ENCODE measurements at regions not wholly inside any gene's neighbourhood (a gene's known extent, or its start where the extent isn't known, plus 50 kb on each side); places are given as distances from the start of the nearest gene placed in this dataset.

GRCh38 chr13:111568290-111568689 lies 247.8 kb downstream of the TEX29 start:
- CTCF ChIA-PET (ENCODE audit: partially characterized antibody) = no interaction called here
- Mint-ChIP-seq H3K9me3 (peaks cover 0 to 6% (median 1%) of the 10 kb centered on the region in 8 donors), H3K4me3 (no peak overlapping the region), H3K36me3 (no peaks in the 10 kb centered on the region), H3K4me1 (no peaks in the 10 kb centered on the region), H3K27me3 (peaks cover 2 to 7% of the 10 kb centered on the region in 2 donors), H3K27ac (no peak overlapping the region)
- Histone ChIP-seq H3K36me3 (ENCODE audit: insufficient read depth, low read length) (no peaks in the 10 kb centered on the region), H3K27me3 (ENCODE audit: insufficient read depth, low read length) (no peaks in the 10 kb centered on the region), H3K27ac (ENCODE audit: low read depth, low read length) (no peak overlapping the region), H3K4me1 (ENCODE audit: insufficient read depth, low read length) (no peaks in the 10 kb centered on the region), H3K4me3 (ENCODE audit: low read length in 2 of 2) (no peak overlapping the region), H3K9me3 (ENCODE audit: control insufficient read depth in 1 of 2, low read length in 2 of 2) (no peaks in the 10 kb centered on the region)
- DNase-seq = no peak
- intact Hi-C loops (cut with micrococcal nuclease) = no loop called here
- POLR2A ChIA-PET (ENCODE audit: partially characterized antibody) = no interaction called here

GRCh38 chr13:111570911-111571310 lies 250.5 kb downstream of the TEX29 start:
- intact Hi-C loops (cut with micrococcal nuclease) = no loop called here
- Histone ChIP-seq H3K27ac (ENCODE audit: low read depth, low read length) (no peak overlapping the region), H3K4me1 (ENCODE audit: insufficient read depth, low read length) (no peaks in the 10 kb centered on the region), H3K36me3 (ENCODE audit: insufficient read depth, low read length) (no peaks in the 10 kb centered on the region), H3K9me3 (ENCODE audit: control insufficient read depth in 1 of 2, low read length in 2 of 2) (peaks cover 0 to 4% of the 10 kb centered on the region in 2 donors), H3K4me3 (ENCODE audit: low read length in 2 of 2) (no peak overlapping the region), H3K27me3 (ENCODE audit: insufficient read depth, low read length) (no peaks in the 10 kb centered on the region)
- ChIA-PET POLR2A (ENCODE audit: partially characterized antibody) (no interaction called here), CTCF (ENCODE audit: partially characterized antibody) (no interaction called here)
- no peak overlapping the region for H3K4me3 Mint-ChIP-seq
- peaks cover 2 to 7% of the 10 kb centered on the region in 2 donors for H3K27me3 Mint-ChIP-seq
- peaks cover 0 to 19% (median 14%) of the 10 kb centered on the region in 8 donors for H3K9me3 Mint-ChIP-seq
- H3K36me3 Mint-ChIP-seq = no peaks in the 10 kb centered on the region
- no peaks in the 10 kb centered on the region for H3K4me1 Mint-ChIP-seq
- DNase-seq = no peak
- H3K27ac Mint-ChIP-seq = no peak overlapping the region

DNA sequence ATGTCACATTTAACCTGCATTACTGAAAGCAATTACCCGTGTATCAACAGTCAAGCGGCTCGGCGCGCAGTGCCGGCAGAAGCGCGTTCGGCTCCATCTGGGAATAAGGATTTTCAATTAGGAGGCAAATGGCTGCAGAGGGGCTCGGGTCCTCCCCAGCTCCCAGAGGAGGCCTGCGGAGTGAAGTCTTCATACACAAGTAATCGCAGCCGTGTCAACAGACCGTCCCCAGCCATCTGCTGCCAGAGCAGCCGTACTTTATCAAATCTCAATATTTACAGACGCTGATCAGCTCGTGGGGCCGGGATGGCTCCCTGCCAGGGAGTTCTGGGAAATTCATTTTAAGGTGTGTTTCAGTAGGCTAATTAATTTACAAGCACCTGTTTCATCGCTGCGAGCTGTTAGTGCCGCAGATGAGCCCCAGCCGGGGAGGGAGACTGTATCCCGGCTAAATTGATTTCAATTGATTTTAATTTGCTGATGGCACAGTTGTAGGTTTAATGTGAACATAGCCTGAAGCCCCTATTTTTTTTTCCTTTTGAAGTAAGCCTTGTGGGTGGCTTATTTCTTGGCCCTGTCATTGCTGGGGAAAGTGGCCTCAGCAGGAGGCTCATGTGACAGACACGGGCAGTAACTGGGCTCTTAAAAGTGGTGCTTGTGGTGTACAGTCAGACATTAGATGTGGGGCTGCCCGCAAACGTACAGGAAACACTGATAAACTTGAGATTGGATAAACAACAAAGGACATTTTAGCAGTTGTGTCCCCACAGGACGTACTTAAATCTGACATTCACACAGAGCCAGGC lies 252.7 kb downstream of the TEX29 start:
- no peak overlapping the region for H3K4me3 Mint-ChIP-seq

DNA sequence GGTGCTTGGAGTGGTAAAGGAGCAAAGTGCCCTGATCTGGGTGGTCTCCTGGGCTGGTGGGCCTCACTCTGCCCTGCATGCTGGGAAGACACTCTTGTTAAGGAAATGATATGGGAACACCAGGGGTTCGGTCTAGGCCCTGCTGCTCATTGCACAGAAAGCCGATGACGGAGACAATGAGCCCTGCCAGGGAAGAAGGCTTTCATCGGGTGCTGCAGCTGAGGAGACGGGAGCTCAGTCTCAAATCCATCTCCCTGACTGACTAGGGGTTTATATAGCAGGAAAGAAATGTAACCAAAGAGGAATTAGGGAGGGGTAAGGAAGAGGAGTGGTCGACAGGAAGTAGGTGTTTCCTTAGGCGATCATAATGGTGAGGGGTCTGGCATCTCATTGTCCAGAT lies 253.4 kb downstream of the TEX29 start:
- peaks cover under 1 to 6% of the 10 kb centered on the region in 2 donors for H3K27me3 Mint-ChIP-seq
- ChIA-PET POLR2A (ENCODE audit: partially characterized antibody) (no interaction called here), CTCF (ENCODE audit: partially characterized antibody) (no interaction called here)
- Histone ChIP-seq H3K27me3 (ENCODE audit: insufficient read depth, low read length) (no peaks in the 10 kb centered on the region), H3K9me3 (ENCODE audit: control insufficient read depth in 1 of 2, low read length in 2 of 2) (peaks cover 0 to 4% of the 10 kb centered on the region in 2 donors), H3K4me3 (ENCODE audit: low read length in 2 of 2) (no peak overlapping the region), H3K27ac (ENCODE audit: low read depth, low read length) (no peak overlapping the region), H3K4me1 (ENCODE audit: insufficient read depth, low read length) (no peaks in the 10 kb centered on the region), H3K36me3 (ENCODE audit: insufficient read depth, low read length) (no peaks in the 10 kb centered on the region)
- H3K9me3 Mint-ChIP-seq = peaks cover 0 to 22% (median 13%) of the 10 kb centered on the region in 8 donors
- no peaks in the 10 kb centered on the region for H3K4me1 Mint-ChIP-seq
- intact Hi-C loops (cut with micrococcal nuclease) = no loop called here
- DNase-seq = no peak
- H3K27ac Mint-ChIP-seq = no peak overlapping the region
- H3K36me3 Mint-ChIP-seq = no peaks in the 10 kb centered on the region
- H3K4me3 Mint-ChIP-seq = no peak overlapping the region

More for the DNA sequence above, 252.7 kb downstream of the TEX29 start:
- ChIA-PET POLR2A (ENCODE audit: partially characterized antibody) (no interaction called here), CTCF (ENCODE audit: partially characterized antibody) (no interaction called here)
- Histone ChIP-seq H3K36me3 (ENCODE audit: insufficient read depth, low read length) (no peaks in the 10 kb centered on the region), H3K27ac (ENCODE audit: low read depth, low read length) (no peak overlapping the region), H3K4me1 (ENCODE audit: insufficient read depth, low read length) (no peaks in the 10 kb centered on the region), H3K4me3 (ENCODE audit: low read length in 2 of 2) (no peak overlapping the region), H3K27me3 (ENCODE audit: insufficient read depth, low read length) (no peaks in the 10 kb centered on the region), H3K9me3 (ENCODE audit: control insufficient read depth in 1 of 2, low read length in 2 of 2) (peaks cover 0 to 4% of the 10 kb centered on the region in 2 donors)
- Mint-ChIP-seq H3K36me3 (no peaks in the 10 kb centered on the region), H3K9me3 (peaks cover 0 to 18% (median 13%) of the 10 kb centered on the region in 8 donors), H3K4me1 (no peaks in the 10 kb centered on the region), H3K27ac (no peak overlapping the region), H3K27me3 (peaks cover 2 to 6% of the 10 kb centered on the region in 2 donors)
- DNase-seq = no peak
- intact Hi-C loops (cut with micrococcal nuclease) = no loop called here

GRCh38 chr13:111575276-111575675 lies 254.8 kb downstream of the TEX29 start:
- ChIA-PET POLR2A (ENCODE audit: partially characterized antibody) (no interaction called here), CTCF (ENCODE audit: partially characterized antibody) (interaction anchor here (1.2 kb wide), 1 partner anchor 21 kb away, joined by 3 read pairs; no protein-coding TSS in a partner anchor)
- Histone ChIP-seq H3K27ac (ENCODE audit: low read depth, low read length) (no peak overlapping the region), H3K4me3 (ENCODE audit: low read length in 2 of 2) (no peak overlapping the region), H3K4me1 (ENCODE audit: insufficient read depth, low read length) (no peaks in the 10 kb centered on the region), H3K27me3 (ENCODE audit: insufficient read depth, low read length) (no peaks in the 10 kb centered on the region), H3K36me3 (ENCODE audit: insufficient read depth, low read length) (no peaks in the 10 kb centered on the region), H3K9me3 (ENCODE audit: control insufficient read depth in 1 of 2, low read length in 2 of 2) (peaks cover 0 to 4% of the 10 kb centered on the region in 2 donors)
- Mint-ChIP-seq H3K4me3 (no peak overlapping the region), H3K27ac (no peak overlapping the region), H3K9me3 (peaks cover 0 to 20% (median 12%) of the 10 kb centered on the region in 8 donors), H3K27me3 (no peaks in the 10 kb centered on the region), H3K4me1 (no peaks in the 10 kb centered on the region), H3K36me3 (no peaks in the 10 kb centered on the region)
- no peak for DNase-seq
- intact Hi-C loops (cut with micrococcal nuclease) = no loop called here

DNA sequence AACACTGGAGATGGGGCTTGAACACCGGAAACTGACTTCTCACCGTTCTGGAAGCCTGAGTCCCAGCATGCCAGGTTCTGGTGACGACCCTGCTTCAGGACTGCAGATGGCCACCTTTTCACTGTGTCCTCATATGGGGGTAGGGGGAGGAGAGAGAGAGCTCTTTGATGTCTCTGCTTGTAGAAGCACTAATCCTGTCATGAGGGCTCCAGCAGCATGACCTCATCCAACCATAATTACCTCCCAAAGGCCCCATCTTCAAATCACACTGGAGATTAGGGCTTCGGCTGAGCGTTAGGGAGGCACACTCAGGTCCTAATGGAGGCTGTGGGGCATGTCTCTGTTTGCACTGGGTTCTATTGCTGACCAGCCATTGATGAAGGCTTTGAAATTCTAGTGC lies 255.3 kb downstream of the TEX29 start:
- intact Hi-C loops (cut with micrococcal nuclease) = no loop called here
- Histone ChIP-seq H3K27me3 (ENCODE audit: insufficient read depth, low read length) (no peaks in the 10 kb centered on the region), H3K9me3 (ENCODE audit: control insufficient read depth in 1 of 2, low read length in 2 of 2) (peaks cover 0 to 4% of the 10 kb centered on the region in 2 donors), H3K36me3 (ENCODE audit: insufficient read depth, low read length) (no peaks in the 10 kb centered on the region), H3K27ac (ENCODE audit: low read depth, low read length) (no peak overlapping the region), H3K4me1 (ENCODE audit: insufficient read depth, low read length) (no peaks in the 10 kb centered on the region), H3K4me3 (ENCODE audit: low read length in 2 of 2) (no peak overlapping the region)
- H3K9me3 Mint-ChIP-seq = peaks cover 0 to 20% (median 12%) of the 10 kb centered on the region in 8 donors
- DNase-seq = no peak
- no peaks in the 10 kb centered on the region for H3K4me1 Mint-ChIP-seq
- ChIA-PET POLR2A (ENCODE audit: partially characterized antibody) (no interaction called here), CTCF (ENCODE audit: partially characterized antibody) (interaction anchor here (1.2 kb wide), 1 partner anchor 21 kb away, joined by 3 read pairs; no protein-coding TSS in a partner anchor)
- no peaks in the 10 kb centered on the region for H3K36me3 Mint-ChIP-seq
- H3K27ac Mint-ChIP-seq = no peak overlapping the region
- H3K4me3 Mint-ChIP-seq = no peak overlapping the region
- no peaks in the 10 kb centered on the region for H3K27me3 Mint-ChIP-seq

GRCh38 chr13:111577208-111577828 lies 256.9 kb downstream of the TEX29 start:
- H3K27me3 ChIP-seq (ENCODE audit: insufficient read depth, low read length) = no peaks in the 10 kb centered on the region
- ChIA-PET CTCF (ENCODE audit: partially characterized antibody) (no interaction called here), POLR2A (ENCODE audit: partially characterized antibody) (no interaction called here)
- H3K27me3 Mint-ChIP-seq = no peaks in the 10 kb centered on the region
- intact Hi-C loops (cut with micrococcal nuclease) = no loop called here
- H3K36me3 ChIP-seq (ENCODE audit: insufficient read depth, low read length) = no peaks in the 10 kb centered on the region
- H3K36me3 Mint-ChIP-seq = no peaks in the 10 kb centered on the region
- H3K4me1 ChIP-seq (ENCODE audit: insufficient read depth, low read length) = no peaks in the 10 kb centered on the region
- no peak overlapping the region for H3K27ac Mint-ChIP-seq
- no peak overlapping the region for H3K4me3 Mint-ChIP-seq
- DNase-seq = no peak
- no peak overlapping the region for H3K4me3 ChIP-seq (ENCODE audit: low read length in 2 of 2)
- no peaks in the 10 kb centered on the region for H3K4me1 Mint-ChIP-seq
- H3K9me3 ChIP-seq (ENCODE audit: control insufficient read depth in 1 of 2, low read length in 2 of 2) = peaks cover 0 to 4% of the 10 kb centered on the region in 2 donors
- H3K9me3 Mint-ChIP-seq = peaks cover 3 to 20% (median 14%) of the 10 kb centered on the region in 8 donors
- H3K27ac ChIP-seq (ENCODE audit: low read depth, low read length) = no peak overlapping the region
